Posterior vena cava (tissue), 2 donors: ENCODE measurements at regions not wholly inside any gene's neighbourhood (a gene's known extent, or its start where the extent isn't known, plus 50 kb on each side); places are given as distances from the start of the nearest gene placed in this dataset.
"Not testable (repeated sequence)": the region's sequence is repeated elsewhere in the genome, so short reads cannot be mapped to it uniquely, and the experiment has no call there.

Experiments used
- DNase-seq: peaks from one replicate; pipeline ENCODE4 v3.0.0-alpha.2; 2020; ENCODE audit warnings: low spot score
- intact Hi-C, 2 donors: fragments of 100-400 bp; cut with DNase I; formaldehyde crosslinking; loops; one replicate each; pipeline versions ENCODE4 v1.14.1 to v1.14.2; 2022 to 2023
- donor health status: DM: yes; HTN: yes; CAD: no.
- donor health status: DM: yes; HTN: yes; CAD: no.

DNA sequence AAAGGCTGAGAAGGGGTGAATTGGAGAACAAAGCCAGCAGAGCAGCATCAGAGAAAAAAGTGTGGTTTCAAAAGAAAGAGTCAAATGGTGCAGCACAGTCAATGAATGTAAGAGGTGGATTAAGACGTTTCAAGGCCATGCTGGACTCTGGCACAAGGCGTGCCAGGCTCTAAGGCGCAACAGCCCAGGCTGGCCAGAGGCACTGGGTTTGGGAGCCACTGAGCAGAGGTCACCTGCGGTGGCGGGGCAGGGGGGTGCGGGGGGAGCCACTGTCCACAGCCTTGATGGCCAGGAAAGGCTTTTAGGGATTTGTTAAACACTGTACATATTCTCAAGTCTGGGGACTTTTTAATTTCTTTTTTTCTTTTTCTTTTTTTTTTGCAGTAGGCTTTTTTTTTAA is 222.5 kb upstream of the FAT1 start:
- DNase-seq: no peak
- intact Hi-C loops: loop anchor here in 1 of 2 donors (10.0 kb wide), 1 partner anchor 221 kb away; the partner anchor contains the start of gene FAT1

DNA sequence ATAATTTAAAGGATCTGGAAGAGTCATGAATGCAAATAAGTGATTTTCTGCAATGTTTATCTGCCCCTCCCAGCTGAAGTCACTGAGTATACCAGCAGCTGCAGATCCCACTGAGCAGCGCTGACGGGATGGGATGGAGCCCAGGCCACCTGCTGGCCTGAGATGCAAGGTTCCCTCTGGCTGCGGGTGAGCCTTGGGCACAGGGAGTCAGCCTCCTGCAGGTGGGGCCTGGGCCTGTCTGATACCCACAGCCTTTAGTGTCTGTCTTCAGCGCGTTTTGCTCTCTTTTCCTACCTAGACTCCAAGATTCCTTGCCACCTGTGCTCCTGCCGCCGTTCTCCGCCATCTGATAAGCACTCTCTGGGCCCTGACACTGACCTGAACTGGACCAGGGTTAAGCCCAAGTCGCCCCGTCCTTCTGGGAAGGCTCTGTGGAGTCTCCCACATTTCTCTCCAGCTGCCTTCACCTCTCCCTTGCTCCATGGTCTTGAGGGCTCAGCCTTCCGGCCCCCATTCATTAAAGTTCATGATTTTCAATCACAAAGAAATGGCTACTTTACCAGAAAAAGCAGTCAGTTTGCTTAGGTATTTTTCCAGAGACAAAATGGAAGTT is 223.1 kb upstream of the FAT1 start:
- no peak for DNase-seq
- intact Hi-C loops: loop anchor here in 1 of 2 donors (10.0 kb wide), 1 partner anchor 222 kb away; the partner anchor contains the start of gene FAT1

DNA sequence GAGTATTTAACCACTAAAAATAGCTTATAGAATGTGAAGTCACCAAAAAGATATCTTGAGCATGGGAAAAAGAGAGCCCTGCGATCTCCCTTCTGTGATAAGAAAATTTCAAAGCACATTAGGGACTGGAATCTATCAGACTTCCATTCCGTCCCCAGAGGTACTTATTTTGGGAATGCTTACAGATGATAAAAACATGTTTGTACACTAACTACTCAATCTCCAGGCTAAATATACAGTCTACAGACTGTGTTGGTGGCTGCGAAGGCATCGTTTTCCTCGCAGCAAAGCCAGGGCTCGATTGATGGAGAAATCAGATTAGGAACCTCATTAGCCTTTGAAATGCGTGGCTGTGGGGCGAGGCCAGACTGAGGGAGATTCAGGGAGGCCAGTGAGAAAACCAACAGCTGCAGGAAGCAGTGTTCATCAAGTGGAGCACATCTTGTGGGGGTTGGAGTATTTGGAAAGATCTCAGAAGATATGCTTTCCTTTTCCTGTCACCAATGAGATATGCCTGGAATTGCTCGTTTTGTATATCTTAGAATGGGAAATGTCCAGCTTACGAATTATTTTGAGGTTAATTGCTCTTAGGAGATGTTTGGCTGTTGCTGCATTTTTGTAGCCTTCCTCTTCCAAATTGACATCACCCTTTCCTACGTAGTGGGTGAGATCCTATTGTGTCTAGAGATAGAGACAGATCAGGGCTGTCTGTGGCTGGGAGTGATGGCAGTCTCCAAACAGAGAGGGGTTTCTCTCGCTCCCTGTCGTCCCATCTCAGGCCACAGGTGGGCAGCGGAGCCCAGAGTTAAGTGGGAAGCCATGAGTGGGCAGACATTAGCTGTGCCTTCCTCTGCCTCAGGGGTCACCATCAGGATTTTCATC is 224.9 kb upstream of the FAT1 start:
- no peak for DNase-seq
- intact Hi-C loops: loop anchor here in 1 of 2 donors (10.0 kb wide), 1 partner anchor 224 kb away; the partner anchor contains the start of gene FAT1

DNA sequence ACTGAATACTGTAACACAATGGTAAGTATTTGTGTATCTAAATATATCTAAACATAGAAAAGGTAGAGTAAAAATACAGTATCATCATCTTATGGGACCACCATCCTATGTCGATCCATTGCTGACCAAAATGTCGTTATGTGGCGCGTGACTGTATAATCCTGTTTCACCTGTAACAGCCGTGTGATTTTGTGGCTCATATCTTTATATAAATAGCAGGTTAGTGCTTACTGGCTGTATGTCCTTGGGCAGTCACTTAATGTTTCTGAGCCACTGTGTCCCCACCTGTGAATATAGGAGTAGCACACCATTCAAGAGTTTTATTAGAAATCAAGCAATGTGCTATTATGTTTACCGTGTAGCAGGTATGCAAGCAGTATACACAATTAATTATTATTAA is 226.2 kb upstream of the FAT1 start:
- no peak for DNase-seq
- intact Hi-C loops: loop anchor here in 1 of 2 donors (10.0 kb wide), 1 partner anchor 225 kb away; the partner anchor contains the start of gene FAT1

DNA sequence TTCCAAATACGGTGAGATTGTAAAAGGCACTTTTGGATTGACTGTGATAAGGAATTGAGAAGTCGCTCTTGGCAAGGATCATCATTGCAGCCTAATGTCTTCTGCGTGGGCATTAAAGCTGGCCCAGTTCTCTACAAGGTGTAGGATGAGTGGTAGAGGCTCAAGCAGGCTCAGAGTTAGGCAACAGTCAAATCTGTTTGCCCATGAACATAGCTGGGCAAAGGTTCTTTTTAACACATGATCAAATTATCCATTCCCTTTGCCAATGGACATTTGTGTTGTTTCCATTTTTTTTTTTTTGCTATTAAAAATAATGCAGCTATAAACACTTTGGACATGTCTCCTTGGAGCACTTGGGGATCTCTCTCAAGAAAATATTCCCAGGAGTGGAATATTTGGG is 229.1 kb upstream of the FAT1 start:
- DNase-seq: no peak
- intact Hi-C loops: no loop called here

DNA sequence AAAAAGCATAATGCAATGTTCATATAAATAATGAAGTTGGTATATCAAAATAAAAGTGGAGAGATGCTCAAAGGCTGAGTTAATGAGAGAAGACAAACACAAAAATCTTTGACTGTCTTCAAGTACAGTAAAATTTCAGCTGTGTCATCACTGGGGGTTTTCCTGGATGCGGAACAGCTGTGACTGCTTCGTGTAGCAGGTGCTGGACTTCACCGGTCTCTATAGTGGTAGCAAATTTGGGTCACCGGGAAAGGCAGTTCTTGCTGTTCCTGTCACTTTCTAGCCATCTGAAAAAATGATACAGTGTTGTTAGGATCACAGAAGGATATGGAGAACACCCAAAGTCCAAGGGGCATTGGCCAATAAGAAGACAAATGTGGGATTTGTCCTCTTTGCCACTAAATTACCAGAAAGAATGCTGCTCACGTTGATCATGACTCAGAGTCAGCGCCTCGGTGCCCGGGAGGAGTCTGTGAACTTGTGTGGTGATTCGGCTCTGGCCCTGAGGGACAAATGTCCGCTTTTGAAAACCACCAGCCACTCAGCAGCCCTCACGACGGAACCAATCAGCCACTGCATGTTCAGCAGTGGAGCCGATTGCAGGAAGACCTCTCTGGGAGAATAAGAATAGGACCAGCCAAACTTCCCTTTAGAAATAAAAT is 230.1 kb upstream of the FAT1 start:
- intact Hi-C loops: no loop called here
- peak; percentile 90 for DNase-seq

DNA sequence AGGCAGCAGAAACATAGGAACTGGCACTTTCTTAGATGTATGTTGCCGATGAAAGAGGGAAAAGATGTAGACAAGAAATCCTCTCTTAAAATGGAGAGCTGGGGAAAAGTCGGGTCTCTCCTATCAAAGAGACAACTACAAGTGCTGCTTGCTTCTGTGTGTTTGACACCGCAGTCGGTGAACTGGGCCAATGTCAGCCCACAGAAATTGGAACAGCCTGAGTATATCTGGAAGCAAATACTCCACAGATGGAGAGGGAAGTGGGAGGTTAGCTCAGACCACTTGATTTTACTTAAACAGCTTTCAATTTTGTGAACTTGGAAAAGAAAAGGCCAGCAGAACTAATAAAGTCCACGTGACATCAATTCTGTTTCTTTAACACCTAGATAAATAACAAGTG is 230.9 kb upstream of the FAT1 start:
- DNase-seq: no peak
- intact Hi-C loops: no loop called here

DNA sequence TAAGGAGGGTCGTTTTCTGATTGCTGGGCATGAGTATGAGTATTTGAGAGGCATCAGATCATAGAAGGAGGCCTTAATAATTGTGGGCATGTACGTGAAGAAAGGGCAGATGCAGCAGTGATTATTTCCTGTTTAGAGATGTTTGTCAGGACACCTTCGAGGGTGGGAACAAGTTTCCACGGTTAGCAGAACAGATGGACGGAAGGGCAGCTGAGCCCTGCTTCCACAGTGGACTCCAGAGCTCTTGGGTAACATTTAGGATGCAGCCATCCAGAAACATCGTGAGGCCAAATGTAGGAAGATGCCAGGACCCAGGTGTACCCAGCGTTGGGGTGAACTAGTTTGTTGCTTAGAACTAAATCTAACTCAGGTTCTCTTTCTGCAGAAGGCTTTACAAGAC is 231.3 kb upstream of the FAT1 start:
- intact Hi-C loops: no loop called here
- DNase-seq: no peak

DNA sequence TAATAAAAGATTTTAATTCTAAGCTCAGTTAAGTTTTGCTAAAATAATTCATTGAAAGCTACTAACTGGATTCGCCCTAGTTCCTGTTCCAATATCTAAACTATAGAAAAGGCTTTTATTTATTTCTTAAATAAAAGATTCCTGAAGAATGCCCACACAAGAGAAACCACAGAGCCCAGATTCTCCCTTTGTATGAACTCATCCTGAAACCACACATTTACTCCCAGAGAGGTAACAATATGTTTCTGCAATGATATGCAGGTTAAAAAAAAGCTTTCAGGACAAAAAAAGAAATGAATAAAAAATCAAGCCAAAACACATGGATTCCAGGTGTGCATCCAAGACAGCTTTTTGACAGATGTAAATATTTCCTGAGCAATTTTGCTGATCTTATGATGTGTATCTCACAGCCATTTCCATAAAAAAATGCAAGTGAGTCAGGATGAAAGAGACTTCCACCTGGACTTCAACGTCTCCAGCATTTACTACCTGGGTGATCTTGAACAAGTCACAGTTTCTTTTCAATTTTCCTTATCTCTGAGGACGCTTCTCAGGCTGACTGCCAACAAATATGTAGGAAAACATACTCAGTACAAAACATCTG is 234.4 kb upstream of the FAT1 start:
- intact Hi-C loops: no loop called here
- no peak for DNase-seq

DNA sequence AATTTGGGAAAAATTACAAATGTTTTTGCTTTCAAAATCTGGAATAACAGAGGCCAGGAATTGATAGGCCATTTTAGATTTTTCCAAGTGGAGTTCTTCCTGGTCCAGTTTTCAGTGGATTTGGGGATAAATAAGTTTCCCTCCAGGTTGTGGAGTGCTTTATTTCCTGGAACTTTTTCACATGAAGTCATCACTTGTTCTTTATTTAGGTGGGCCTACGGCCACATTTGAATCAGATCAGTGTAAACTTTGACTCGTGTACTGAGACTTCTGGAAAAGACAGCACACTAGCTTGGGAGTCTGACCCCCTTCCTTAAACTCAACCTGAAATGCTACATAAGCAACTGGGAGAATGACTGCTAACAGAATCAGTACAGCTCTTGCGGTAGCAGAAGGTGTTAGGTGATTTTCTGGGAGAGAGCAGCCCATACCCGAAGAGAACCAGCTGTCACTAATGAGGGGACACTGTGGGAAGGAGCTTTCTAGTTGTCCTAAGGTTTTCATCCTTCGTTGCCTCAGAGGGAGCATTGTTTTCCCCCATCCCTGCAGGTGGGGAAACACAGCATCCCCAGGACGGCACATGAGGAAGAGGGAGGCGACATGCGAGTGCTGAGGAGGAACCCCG is 235.2 kb upstream of the FAT1 start:
- no peak for DNase-seq
- intact Hi-C loops: no loop called here

DNA sequence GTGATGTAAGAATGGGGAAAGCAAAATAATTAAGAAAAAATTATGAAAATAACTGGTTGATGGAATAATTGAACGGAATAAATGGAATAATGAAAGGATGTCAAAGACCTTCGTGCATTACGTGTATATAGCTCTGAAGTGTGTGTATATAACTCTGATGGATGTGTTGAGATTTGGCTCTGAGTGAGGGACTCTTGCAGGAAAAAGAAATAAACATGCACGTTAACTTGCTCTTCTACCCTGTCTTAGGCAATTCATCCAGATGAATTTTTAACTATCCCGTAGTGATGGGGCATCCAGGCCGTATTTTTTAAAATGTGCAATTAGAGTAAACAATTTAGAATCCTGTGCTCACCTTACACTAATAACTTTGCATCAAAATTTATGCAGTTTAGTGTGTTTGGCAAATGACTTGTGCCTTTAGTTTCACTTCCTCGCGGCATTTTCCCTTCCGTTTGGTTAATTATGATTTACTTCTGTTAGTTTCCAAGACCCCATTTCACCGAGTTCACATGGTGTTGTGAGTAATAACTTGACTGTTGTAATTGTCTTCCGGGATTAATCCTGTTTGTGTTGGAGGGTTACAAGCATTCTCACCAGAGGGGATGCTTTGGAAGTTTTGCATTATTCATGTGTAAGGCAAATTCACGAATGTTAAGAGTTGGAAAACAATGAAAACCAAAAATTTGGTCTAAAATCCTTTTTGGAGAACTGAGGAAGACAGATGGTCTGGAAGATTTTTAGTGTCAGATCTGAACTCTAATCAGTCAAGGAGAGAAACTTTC is 256.5 kb upstream of the FAT1 start:
- no peak for DNase-seq
- intact Hi-C loops: no loop called here

DNA sequence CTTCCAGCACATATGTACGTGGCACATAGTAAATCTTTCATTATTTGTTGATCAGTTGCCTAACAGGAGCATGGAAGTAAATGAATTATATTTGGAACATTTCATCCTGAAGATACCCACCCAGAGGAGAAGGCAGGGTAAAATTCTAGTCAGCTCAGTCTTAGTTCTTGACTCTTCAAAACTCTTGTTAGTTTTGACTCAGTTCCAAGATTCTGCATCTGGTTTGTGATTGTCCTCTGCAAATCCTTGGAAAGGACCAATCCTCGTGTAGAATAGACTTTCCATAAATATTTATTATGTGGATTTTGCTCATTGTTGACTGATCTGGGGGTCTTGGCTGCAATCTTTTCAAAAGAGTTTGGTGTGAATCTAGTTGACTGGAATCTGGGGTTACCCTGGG is 257.5 kb upstream of the FAT1 start:
- intact Hi-C loops: no loop called here
- DNase-seq: no peak

DNA sequence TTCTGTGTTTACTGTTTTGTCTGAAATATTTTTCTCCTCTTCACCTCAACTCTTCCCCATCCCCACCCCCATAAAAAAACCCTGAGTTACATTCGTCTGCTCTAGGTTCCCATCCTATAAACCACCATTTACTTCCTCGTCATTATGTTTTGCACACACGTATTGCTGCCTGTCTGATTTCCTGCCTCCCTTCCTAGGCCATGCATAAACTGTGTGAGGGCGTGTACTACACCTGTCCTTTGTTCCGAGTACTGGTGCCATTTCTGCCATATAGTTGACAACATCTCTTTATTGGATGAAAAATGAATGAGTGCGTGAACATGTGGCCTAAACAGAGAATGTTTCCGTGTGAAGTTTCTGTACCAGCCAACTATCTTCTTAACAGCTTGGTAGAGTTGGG is 258.5 kb upstream of the FAT1 start:
- DNase-seq: no peak
- intact Hi-C loops: no loop called here

DNA sequence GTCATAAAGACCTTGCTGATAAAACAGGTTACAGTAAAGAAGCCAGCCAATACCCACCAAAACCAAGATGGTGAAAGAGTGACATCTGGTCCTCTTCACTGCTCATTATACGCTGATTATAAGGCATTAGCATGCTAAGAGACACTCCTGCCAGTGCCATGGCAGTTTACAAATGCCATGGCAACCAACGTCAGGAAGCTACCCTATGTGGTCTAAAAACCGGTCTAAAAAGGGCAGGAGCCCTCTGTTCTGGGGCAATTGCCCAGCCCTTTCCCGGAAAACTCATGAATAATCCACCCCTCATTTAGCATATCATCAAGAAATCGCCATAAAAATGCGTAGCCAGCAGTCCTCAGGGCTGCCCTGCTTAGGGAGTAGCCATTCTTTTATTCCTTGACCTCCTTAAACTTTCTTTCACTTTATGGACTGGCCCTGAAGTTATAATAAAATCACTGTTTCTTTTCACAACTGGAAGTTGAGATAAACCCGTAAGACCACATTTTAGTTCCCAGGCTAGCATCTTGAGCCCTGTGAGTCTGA is 260.5 kb upstream of the FAT1 start:
- no peak for DNase-seq
- intact Hi-C loops: no loop called here

DNA sequence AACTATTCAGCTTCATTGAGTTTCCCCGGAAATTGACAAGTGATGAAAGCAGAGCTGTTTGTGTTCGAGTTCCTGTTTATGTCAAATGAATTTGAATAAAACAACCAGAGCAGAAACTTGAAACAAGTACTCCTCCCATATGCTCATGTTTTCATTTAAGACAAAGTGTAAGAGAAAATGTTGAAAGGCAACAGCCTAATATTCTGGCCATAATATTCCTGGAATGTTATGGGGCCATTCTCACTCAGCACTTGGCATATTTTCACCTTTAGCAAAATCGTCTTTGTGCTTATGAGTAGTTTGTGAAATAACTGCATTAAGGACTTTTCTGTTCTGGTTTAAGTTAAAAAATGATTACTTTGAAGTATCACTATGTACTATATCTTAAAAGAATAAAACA is 276.0 kb upstream of the FAT1 start:
- intact Hi-C loops: no loop called here
- no peak for DNase-seq

DNA sequence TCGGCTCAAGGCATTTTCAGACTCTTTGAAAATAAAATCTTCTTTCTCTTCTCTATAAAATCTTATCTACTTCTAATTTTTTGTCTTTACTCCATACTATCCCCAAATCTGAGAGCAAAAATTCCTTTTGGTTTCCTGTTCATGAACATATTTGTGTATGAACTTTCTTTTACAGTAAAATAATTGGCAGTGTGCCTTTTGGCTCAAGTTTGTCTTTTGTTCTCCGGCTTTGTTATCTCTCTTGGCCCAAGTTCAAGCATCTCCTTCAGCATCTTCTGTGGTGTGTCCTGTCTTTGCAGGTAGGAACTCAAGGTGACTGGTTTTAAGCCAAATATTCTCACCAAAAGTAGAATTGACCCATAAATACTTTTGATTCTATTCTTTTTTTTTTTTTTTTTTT is 276.6 kb upstream of the FAT1 start:
- intact Hi-C loops: no loop called here
- DNase-seq: no peak

DNA sequence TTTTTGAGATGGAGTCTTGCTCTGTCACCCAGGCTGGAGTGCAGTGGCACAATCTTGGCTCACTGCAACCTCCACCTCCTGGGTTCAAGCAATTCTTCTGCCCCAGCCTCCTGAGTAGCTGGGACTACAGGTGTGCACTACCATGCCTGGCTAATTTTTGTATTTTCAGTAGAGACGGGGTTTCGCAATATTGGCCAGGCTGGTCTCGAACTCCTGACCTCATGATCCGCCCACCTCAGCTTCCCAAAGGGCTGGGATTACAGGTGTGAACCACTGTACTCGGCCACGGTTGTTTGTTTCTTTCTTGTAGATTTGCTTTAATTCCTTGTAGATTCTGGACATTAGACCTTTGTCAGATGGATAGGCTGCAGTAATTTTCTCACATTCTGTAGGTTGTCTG is 278.5 kb upstream of the FAT1 start:
- intact Hi-C loops, DNase-seq: not testable (repeated sequence)

DNA sequence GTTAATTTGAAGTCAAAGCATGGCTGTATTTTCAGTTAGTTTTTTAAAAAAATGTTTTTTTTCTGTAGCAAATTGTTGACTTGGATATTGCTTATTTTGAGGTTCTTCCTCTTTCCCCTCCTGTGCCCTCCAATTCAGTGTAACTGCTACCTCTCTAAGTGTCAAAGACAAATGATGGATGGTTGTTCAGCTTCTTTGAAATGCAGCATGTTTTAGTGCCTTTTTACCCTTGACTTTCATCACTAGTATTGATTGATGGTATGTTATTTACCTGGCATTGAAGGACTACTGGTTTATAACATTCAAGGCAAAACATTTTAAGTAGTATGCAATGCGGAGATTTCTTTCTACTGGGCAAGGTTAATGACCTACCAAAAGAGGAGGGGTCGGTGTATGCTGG is 281.0 kb upstream of the FAT1 start:
- intact Hi-C loops: no loop called here

More for the DNA sequence above, 281.0 kb upstream of the FAT1 start:
- DNase-seq: no peak
